ENCODE measurements at regions not wholly inside any gene's neighbourhood (a gene's known extent, or its start where the extent isn't known, plus 50 kb on each side); places are given as distances from the start of the nearest gene placed in this dataset.

- Mint-ChIP-seq H3K27ac (ENCODE audit: unreplicated experiment) (no peak overlapping the region), H3K4me1 (ENCODE audit: unreplicated experiment) (peaks cover 2% of the 10 kb centered on the region), H3K27me3 (ENCODE audit: unreplicated experiment) (peaks cover 21% of the 10 kb centered on the region), H3K4me3 (ENCODE audit: unreplicated experiment) (no peak overlapping the region), H3K9me3 (ENCODE audit: unreplicated experiment) (no peaks in the 10 kb centered on the region), H3K36me3 (ENCODE audit: unreplicated experiment) (no peaks in the 10 kb centered on the region)
- no peak for DNase-seq (ENCODE audit: extremely low spot score, unreplicated experiment)
- TF ChIP-seq CTCF (IDR thresholded peaks at IDR 0.05) = no peak
Observed at GRCh38 chr9:85430659-85431338, 311.0 kb downstream of the AGTPBP1 start.

- no peaks in the 10 kb centered on the region for H3K36me3 Mint-ChIP-seq (ENCODE audit: unreplicated experiment)
- no peak for DNase-seq (ENCODE audit: extremely low spot score, unreplicated experiment)
- no peak for TF ChIP-seq CTCF (IDR thresholded peaks at IDR 0.05)
- H3K27me3 Mint-ChIP-seq (ENCODE audit: unreplicated experiment) = peaks cover 3% of the 10 kb centered on the region
- peaks cover 7% of the 10 kb centered on the region for H3K4me1 Mint-ChIP-seq (ENCODE audit: unreplicated experiment)
- no peak overlapping the region for H3K4me3 Mint-ChIP-seq (ENCODE audit: unreplicated experiment)
- no peaks in the 10 kb centered on the region for H3K9me3 Mint-ChIP-seq (ENCODE audit: unreplicated experiment)
- H3K27ac Mint-ChIP-seq (ENCODE audit: unreplicated experiment) = no peak overlapping the region
Observed at GRCh38 chr9:85428230-85428629, 313.5 kb downstream of the AGTPBP1 start.

GRCh38 chr9:85427772-85428171 is 314.0 kb downstream of the AGTPBP1 start:
- Mint-ChIP-seq H3K27ac (ENCODE audit: unreplicated experiment) (no peak overlapping the region), H3K36me3 (ENCODE audit: unreplicated experiment) (no peaks in the 10 kb centered on the region), H3K4me1 (ENCODE audit: unreplicated experiment) (peaks cover 7% of the 10 kb centered on the region), H3K27me3 (ENCODE audit: unreplicated experiment) (peaks cover 3% of the 10 kb centered on the region), H3K9me3 (ENCODE audit: unreplicated experiment) (no peaks in the 10 kb centered on the region), H3K4me3 (ENCODE audit: unreplicated experiment) (no peak overlapping the region)
- DNase-seq (ENCODE audit: extremely low spot score, unreplicated experiment) = no peak
- TF ChIP-seq CTCF (IDR thresholded peaks at IDR 0.05) = no peak

GRCh38 chr9:85425153-85425611 is 316.6 kb downstream of the AGTPBP1 start:
- H3K27ac Mint-ChIP-seq (ENCODE audit: unreplicated experiment) = no peak overlapping the region
- no peaks in the 10 kb centered on the region for H3K36me3 Mint-ChIP-seq (ENCODE audit: unreplicated experiment)
- TF ChIP-seq CTCF (IDR thresholded peaks at IDR 0.05) = peak; percentile 70
- no peak for DNase-seq (ENCODE audit: extremely low spot score, unreplicated experiment)
- H3K27me3 Mint-ChIP-seq (ENCODE audit: unreplicated experiment) = peaks cover 3% of the 10 kb centered on the region
- peaks cover 15% of the 10 kb centered on the region for H3K4me1 Mint-ChIP-seq (ENCODE audit: unreplicated experiment)
- no peaks in the 10 kb centered on the region for H3K9me3 Mint-ChIP-seq (ENCODE audit: unreplicated experiment)
- H3K4me3 Mint-ChIP-seq (ENCODE audit: unreplicated experiment) = no peak overlapping the region

- H3K4me3 Mint-ChIP-seq (ENCODE audit: unreplicated experiment) = no peak overlapping the region
- no peaks in the 10 kb centered on the region for H3K36me3 Mint-ChIP-seq (ENCODE audit: unreplicated experiment)
- H3K27ac Mint-ChIP-seq (ENCODE audit: unreplicated experiment) = no peak overlapping the region
- no peak for DNase-seq (ENCODE audit: extremely low spot score, unreplicated experiment)
- TF ChIP-seq CTCF (IDR thresholded peaks at IDR 0.05) = no peak
- peaks cover 15% of the 10 kb centered on the region for H3K4me1 Mint-ChIP-seq (ENCODE audit: unreplicated experiment)
- no peaks in the 10 kb centered on the region for H3K9me3 Mint-ChIP-seq (ENCODE audit: unreplicated experiment)
- H3K27me3 Mint-ChIP-seq (ENCODE audit: unreplicated experiment) = peaks cover 3% of the 10 kb centered on the region
Observed at GRCh38 chr9:85423422-85423821, 318.3 kb downstream of the AGTPBP1 start.

Measured in osteocyte (in vitro differentiated cells).